Activated CD4-positive, CD25-positive, alpha-beta regulatory T cell (primary cell): ENCODE measurements at regions not wholly inside any gene's neighbourhood (a gene's known extent, or its start where the extent isn't known, plus 50 kb on each side); places are given as distances from the start of the nearest gene placed in this dataset.
A peak's percentile ranks its signal among the peaks of the same experiment; 100 is the strongest.

Experiments used
- DNase-seq, 4 experiments: peaks; one replicate each; lab custom pipeline; 2025; lab: John Stamatoyannopoulos, UW

- DNase-seq: peak in 2 of 4 experiments; percentile 20 to 22
Measured at GRCh38 chr14:49971156-49972130, 78.6 kb downstream of the ARF6 start.

GRCh38 chr14:49972131-49972671 is 79.3 kb downstream of the ARF6 start:
- no peak for DNase-seq

- DNase-seq: no peak
Measured at GRCh38 chr14:49972823-49973222, 79.9 kb downstream of the ARF6 start.

DNA sequence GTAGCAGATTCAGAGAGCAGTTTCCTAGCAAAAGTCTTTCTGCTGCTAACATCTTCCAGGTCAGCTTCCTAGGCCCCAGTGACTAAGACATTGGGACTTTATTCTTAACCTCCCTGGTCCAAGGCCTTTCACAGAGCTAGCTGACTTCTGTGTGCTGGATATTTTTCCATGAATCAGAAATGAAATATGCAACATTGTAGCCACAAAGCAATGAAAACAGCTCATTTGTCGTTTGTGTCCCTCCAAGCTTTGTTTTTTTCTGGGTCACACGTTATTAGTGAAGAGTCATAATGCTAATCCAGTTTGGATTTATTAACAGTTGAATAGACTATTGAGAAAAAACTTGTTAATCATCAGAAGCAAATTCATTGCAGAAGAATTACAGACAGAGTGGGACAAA is 82.4 kb downstream of the ARF6 start:
- DNase-seq: no peak

GRCh38 chr14:49975799-49976198 is 82.9 kb downstream of the ARF6 start:
- DNase-seq: no peak

- no peak for DNase-seq
Measured at GRCh38 chr14:49977126-49977841, 84.4 kb downstream of the ARF6 start.

GRCh38 chr14:49980027-49980426 is 87.1 kb downstream of the ARF6 start:
- no peak for DNase-seq

GRCh38 chr14:49982082-49982481 is 89.2 kb downstream of the ARF6 start:
- DNase-seq: no peak

GRCh38 chr14:49982501-49982951 is 89.6 kb downstream of the ARF6 start:
- no peak for DNase-seq

GRCh38 chr14:49984424-49984823 is 91.5 kb downstream of the ARF6 start:
- DNase-seq: no peak

DNA sequence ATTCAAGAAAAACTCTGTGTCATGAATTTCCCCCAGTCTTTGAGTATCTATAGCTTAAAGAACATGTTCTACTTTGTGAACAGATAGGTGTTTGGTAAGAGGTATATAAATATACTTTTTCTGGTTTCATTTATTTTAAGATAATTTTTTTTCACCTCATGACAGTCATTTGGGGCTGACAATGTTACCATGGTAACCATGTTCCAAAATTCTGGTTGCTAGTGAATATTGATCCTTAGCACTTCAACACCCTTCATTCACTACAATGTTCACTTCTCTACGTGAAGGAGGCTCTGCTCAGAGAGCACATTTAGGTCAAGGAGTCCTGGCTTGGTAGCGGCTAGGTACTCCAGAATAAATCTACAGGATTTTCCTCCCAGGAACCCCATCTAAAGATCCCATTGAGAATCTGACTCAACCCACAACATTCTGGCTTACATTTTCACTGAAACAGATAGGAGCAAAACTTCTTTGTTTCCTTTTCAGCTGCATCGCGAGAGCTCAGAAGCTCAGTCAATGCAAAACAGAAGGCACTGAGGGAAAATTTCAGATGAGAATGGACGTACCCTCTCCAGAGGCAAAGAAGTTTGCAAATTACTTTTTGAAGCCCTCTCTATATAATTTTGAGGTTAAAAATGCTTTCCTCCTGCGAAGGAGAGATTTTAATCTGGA is 93.6 kb downstream of the ARF6 start:
- no peak for DNase-seq

DNA sequence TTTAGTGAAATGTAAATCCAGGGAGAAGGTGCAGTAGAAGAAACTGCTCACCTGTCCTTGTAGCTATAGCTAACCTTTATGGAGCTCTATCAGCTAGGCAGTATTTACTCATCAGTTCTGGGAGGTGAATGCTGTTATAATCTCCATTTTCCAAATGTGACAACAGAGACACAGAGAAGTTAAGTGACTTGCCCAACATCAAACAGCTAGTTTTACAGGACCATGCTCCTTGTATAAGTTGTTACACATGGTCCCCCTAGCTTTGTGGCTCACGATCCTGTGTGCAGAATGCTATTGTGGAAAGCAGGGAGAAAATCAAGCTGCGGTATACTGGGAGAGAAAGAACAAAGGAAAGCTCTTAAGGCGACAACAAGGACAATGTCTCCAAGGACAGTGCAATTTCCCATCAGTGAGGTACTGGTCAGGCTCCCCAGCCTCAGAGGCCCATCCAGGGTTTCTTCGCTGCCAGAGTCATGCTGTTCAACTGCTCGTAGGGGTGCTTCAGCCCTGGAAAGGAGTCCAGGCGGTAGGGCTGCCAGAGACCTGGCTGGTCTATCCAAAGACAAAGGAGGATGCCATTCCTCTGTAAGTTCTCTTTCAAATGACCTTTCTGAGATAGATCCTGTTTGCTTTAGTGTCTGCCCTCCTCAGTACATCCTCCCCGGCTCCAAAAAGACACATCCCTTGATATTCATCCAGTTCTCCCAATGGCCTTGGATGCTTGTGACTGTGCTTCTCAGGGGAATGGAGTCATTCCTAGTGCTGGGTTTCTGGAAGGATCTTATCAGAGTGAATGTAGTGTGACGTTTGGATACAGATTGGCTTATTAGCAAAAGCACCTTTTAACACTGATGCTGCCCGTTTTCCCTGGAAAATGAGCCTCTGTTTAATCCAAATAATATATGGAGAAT is 95.5 kb downstream of the ARF6 start:
- no peak for DNase-seq

GRCh38 chr14:49989966-49990365 is 97.1 kb downstream of the ARF6 start:
- no peak for DNase-seq

DNA sequence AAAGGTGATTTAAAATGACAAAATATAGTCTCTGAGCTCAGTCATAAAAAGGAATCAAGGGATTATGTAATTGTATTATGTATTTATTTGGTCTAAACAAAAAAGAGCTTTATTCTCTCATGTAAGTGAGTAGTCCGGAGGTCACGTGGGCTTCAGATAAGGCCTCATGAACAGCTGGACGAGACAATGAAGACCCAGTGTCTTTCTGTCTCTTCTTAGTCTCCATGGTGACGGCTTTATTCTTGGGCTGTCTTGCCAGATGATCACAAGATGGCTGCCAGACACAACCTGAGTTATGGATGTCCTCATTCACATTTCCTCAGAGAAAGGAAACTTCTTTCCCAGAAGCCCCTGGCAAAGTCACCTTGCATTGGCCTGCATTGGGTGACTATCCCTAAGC is 98.6 kb downstream of the ARF6 start:
- no peak for DNase-seq

- no peak for DNase-seq
Measured at GRCh38 chr14:49992036-49992435, 99.2 kb downstream of the ARF6 start.

GRCh38 chr14:49992448-49992847 is 99.6 kb downstream of the ARF6 start:
- DNase-seq: no peak

GRCh38 chr14:49992901-49993339 is 100.0 kb downstream of the ARF6 start:
- peak in 2 of 4 experiments; percentile 14 to 32 for DNase-seq

GRCh38 chr14:49993565-49993964 is 100.7 kb downstream of the ARF6 start:
- DNase-seq: no peak

DNA sequence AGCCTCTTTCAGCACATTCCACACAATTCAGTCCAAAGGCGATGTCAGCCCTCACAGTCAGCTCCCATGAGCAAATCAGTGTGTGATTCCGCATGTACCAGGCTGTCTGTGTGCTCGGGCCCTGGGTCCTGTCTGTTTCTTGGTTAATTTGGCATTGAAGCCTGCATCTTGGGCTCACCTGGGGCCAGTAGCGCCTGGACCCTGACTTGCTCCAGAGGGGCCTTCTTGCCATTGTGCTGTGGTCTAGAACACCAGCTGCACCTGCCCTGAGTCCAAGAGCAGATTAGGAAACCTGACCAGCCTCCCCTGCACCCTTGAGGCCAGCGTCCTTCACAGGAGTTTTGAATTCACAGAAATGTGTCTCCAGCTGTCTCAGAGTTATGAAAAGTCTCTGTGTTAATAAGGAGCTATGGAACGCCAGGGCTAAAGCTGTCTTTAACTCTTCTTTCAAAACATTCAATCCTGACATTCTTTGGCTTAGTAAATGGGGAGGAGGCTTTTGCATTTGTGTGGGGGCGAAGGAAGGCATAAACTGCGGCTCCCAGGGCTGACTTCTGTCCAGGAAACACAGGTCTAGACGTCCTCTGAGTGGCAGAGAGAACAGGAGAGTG is 102.2 kb downstream of the ARF6 start:
- no peak for DNase-seq

GRCh38 chr14:49997991-49998390 is 105.1 kb downstream of the ARF6 start:
- DNase-seq: no peak
